ENCODE measurements at regions not wholly inside any gene's neighbourhood (a gene's known extent, or its start where the extent isn't known, plus 50 kb on each side); places are given as distances from the start of the nearest gene placed in this dataset.
"Not testable (repeated sequence)": the region's sequence is repeated elsewhere in the genome, so short reads cannot be mapped to it uniquely, and the experiment has no call there.

- TF ChIP-seq, protein P1, sequence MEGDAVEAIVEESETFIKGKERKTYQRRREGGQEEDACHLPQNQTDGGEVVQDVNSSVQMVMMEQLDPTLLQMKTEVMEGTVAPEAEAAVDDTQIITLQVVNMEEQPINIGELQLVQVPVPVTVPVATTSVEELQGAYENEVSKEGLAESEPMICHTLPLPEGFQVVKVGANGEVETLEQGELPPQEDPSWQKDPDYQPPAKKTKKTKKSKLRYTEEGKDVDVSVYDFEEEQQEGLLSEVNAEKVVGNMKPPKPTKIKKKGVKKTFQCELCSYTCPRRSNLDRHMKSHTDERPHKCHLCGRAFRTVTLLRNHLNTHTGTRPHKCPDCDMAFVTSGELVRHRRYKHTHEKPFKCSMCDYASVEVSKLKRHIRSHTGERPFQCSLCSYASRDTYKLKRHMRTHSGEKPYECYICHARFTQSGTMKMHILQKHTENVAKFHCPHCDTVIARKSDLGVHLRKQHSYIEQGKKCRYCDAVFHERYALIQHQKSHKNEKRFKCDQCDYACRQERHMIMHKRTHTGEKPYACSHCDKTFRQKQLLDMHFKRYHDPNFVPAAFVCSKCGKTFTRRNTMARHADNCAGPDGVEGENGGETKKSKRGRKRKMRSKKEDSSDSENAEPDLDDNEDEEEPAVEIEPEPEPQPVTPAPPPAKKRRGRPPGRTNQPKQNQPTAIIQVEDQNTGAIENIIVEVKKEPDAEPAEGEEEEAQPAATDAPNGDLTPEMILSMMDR (IDR thresholded peaks at IDR 0.05), result not testable (repeated sequence)
- TF ChIP-seq EZH2phosphoT487, EZH2 (IDR thresholded peaks at IDR 0.05): not testable (repeated sequence)
Measured at GRCh38 chr10:87433836-87434235, 70.9 kb upstream of the MINPP1 start.
